Ovary (tissue), 7 donors: ENCODE measurements at regions not wholly inside any gene's neighbourhood (a gene's known extent, or its start where the extent isn't known, plus 50 kb on each side); places are given as distances from the start of the nearest gene placed in this dataset.

ENCODE experiments used
- DNase-seq, 5 donors: peaks; one replicate each; pipeline ENCODE4 v3.0.0-alpha.2; 2019 to 2020
- H3K27ac ChIP-seq, 2 donors: fragments of 200-600 bp; one replicate each; pipeline versions ENCODE4 v1.5.1 to v1.8.0; 2019 to 2022
- H3K27me3 ChIP-seq: fragments of 200-600 bp; one replicate; pipeline ENCODE4 v1.8.0; 2022
- H3K36me3 ChIP-seq: fragments of 200-600 bp; sonication (generic); one replicate; pipeline ENCODE4 v1.5.1; 2019
- H3K4me1 ChIP-seq: one replicate; pipeline ENCODE4 v1.8.1; 2013; ENCODE audit warnings: mild to moderate bottlenecking, moderate library complexity; ENCODE audit not compliant: insufficient read depth
- H3K4me3 ChIP-seq: fragments of 200-600 bp; sonication (generic); one replicate; pipeline ENCODE4 v1.5.1; 2017
- H3K9me3 ChIP-seq, 2 donors: fragments of 200-600 bp in 1 of 2; sonication (generic) in 1 of 2; one replicate each; pipeline versions ENCODE4 v1.5.1 to v1.8.1; 2013 to 2019; ENCODE audit warnings: mild to moderate bottlenecking in 1 of 2, moderate library complexity in 1 of 2
- CTCF ChIP-seq, 3 donors: fragments of 450-650 bp in 2 of 3; fragments of 200-600 bp in 1 of 3; IDR thresholded peaks; one replicate each; pipeline versions ENCODE4 v1.5.1 to v1.8.0; 2016 to 2022; ENCODE audit warnings: antibody characterized with exemption in 3 of 3, mild to moderate bottlenecking in 1 of 3
- EP300 ChIP-seq: sonication (generic); formaldehyde crosslinking; IDR thresholded peaks from one replicate; pipeline ENCODE4 v1.6.1; 2017; ENCODE audit warnings: antibody characterized with exemption
- POLR2A ChIP-seq: fragments of 450-650 bp; IDR thresholded peaks from one replicate; pipeline ENCODE4 v1.6.1; 2017; ENCODE audit warnings: antibody characterized with exemption, mild to moderate bottlenecking, moderate library complexity
- WGBS, 3 donors: extraction: QIAGEN DNeasy Blood & Tissue Kit in 1 of 3; methylation state at CpG; one replicate each; pipeline versions ENCODE4 v1.1.5 to v1.1.7; 2013 to 2017; 5-methylcytosine and 5-hydroxymethylcytosine counted together
- intact Hi-C, 4 donors: fragments of 100-400 bp; cut with DNase I; formaldehyde crosslinking; loops; one replicate each; pipeline versions ENCODE4 v1.11.0 to v1.15.1; 2022 to 2023
- donor health status: DM: no; HTN: no; CAD: no; lungs with moderate emphysema.
- donor health status: DM: no; HTN: no; CAD: no.
- donor health status: Bipolar disorder and iron deficiency.
- donor health status: DM: no; HTN: no; CAD: no.
- donor health status: DM: yes; HTN: yes; CAD: no.

GRCh38 chr13:105121221-105121620, 1414.2 kb downstream of the EFNB2 start:
- intact Hi-C loops, result no loop called here
- H3K4me3 ChIP-seq, result no peak overlapping the region
- no peaks in the 10 kb centered on the region for H3K27me3 ChIP-seq
- no peak for DNase-seq
- no peaks in the 10 kb centered on the region for H3K36me3 ChIP-seq
- no peaks in the 10 kb centered on the region for H3K4me1 ChIP-seq
- H3K9me3 ChIP-seq, result no peaks in the 10 kb centered on the region
- H3K27ac ChIP-seq, result no peak overlapping the region
- no peak for TF ChIP-seq EP300
- 74 to 76% (median 75%) methylated on average over 4 of the region's 4 CpGs for WGBS, 3 donors

GRCh38 chr13:105118426-105118985, 1417.0 kb downstream of the EFNB2 start:
- Histone ChIP-seq H3K36me3 (no peaks in the 10 kb centered on the region), H3K4me3 (no peak overlapping the region), H3K4me1 (no peaks in the 10 kb centered on the region), H3K27me3 (no peaks in the 10 kb centered on the region), H3K9me3 (no peaks in the 10 kb centered on the region), H3K27ac (no peak overlapping the region)
- intact Hi-C loops, result no loop called here
- DNase-seq, result no peak
- TF ChIP-seq POLR2A, result no peak
- no peak for TF ChIP-seq CTCF (IDR thresholded peaks at IDR 0.05)
- TF ChIP-seq EP300, result no peak

DNA sequence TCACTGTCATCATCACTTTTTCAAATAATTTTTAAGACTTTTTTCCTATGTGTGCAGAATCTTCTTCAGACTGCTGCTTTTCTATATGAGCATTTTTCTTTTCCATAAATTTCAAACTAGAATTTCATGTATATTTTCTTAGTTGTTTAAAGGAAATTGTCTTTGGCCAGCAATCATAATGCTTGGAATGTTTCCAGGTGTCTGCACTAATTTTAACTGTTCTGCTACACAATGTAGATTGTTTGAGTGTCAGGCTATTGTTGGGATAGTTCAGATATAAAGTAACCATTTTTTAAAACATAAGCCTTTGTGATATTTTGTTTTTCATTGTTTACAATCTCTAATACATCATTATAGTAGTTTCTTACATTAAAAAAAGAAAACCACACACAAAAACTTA, 1418.5 kb downstream of the EFNB2 start:
- Histone ChIP-seq H3K27ac (no peak overlapping the region), H3K9me3 (no peaks in the 10 kb centered on the region), H3K36me3 (no peaks in the 10 kb centered on the region), H3K27me3 (no peaks in the 10 kb centered on the region), H3K4me3 (no peak overlapping the region), H3K4me1 (no peaks in the 10 kb centered on the region)
- intact Hi-C loops, result no loop called here
- no peak for DNase-seq
- TF ChIP-seq CTCF (IDR thresholded peaks at IDR 0.05) (no peak), POLR2A (no peak), EP300 (no peak)

DNA sequence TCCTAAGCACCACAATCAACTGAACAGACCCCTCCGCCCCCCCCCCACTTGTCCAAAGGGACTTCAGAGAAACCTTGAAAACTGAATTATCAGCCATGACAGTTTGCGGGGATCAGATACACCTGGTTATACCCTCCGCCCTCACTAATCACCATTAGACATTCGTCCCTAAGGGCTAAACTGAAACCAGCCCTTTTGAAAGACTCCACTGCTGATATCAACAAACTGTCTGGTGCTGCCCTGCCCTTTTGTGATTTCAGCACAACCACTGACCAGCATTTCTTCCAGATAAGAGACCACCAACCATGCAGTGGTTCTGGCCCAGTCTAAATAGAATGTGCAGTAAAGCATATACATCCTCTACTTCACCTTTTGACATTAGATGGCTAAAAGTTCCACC, 1422.9 kb downstream of the EFNB2 start:
- no peaks in the 10 kb centered on the region for H3K4me1 ChIP-seq
- intact Hi-C loops, result no loop called here
- TF ChIP-seq CTCF (IDR thresholded peaks at IDR 0.05) (no peak), EP300 (no peak), POLR2A (no peak)
- no peak overlapping the region for H3K4me3 ChIP-seq
- H3K27me3 ChIP-seq, result no peaks in the 10 kb centered on the region
- H3K9me3 ChIP-seq, result no peaks in the 10 kb centered on the region
- H3K27ac ChIP-seq, result no peak overlapping the region
- H3K36me3 ChIP-seq, result no peaks in the 10 kb centered on the region
- 87 to 93% (median 89%) methylated on average over 4 of the region's 4 CpGs for WGBS, 3 donors
- no peak for DNase-seq

DNA sequence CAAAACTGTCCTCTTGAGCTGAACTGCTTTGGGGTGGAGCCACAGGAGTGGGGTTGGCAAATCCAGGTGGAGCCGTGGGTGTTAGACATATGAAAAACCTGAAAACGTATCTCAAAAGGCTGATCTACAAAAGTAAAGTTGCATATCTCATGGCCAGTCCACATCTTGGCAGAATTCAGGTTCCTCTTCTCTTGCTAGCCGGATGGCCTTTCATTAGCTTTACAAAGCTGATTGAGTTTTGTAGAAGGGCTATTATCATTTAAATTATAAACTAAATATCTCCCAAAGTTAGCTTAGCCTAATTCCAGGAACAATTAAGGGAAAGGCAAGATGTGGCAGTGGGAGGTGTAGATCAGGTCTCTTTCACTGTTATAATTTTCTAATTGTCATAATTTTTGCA, 1427.7 kb downstream of the EFNB2 start:
- WGBS, 3 donors, result 86 to 89% (median 87%) methylated on average over 3 of the region's 3 CpGs
- TF ChIP-seq POLR2A, result no peak
- TF ChIP-seq CTCF (IDR thresholded peaks at IDR 0.05), result no peak
- no peak for TF ChIP-seq EP300
- no peaks in the 10 kb centered on the region for H3K36me3 ChIP-seq
- no peak for DNase-seq
- H3K9me3 ChIP-seq, result no peaks in the 10 kb centered on the region
- intact Hi-C loops, result no loop called here
- no peak overlapping the region for H3K27ac ChIP-seq
- H3K4me3 ChIP-seq, result no peak overlapping the region
- no peaks in the 10 kb centered on the region for H3K4me1 ChIP-seq
- no peaks in the 10 kb centered on the region for H3K27me3 ChIP-seq
